SK-N-SH (cell line): ENCODE measurements at regions not wholly inside any gene's neighbourhood (a gene's known extent, or its start where the extent isn't known, plus 50 kb on each side); places are given as distances from the start of the nearest gene placed in this dataset.

ENCODE experiments used
- CTCF ChIA-PET: fragments of 300-600, 350-600 bp; formaldehyde crosslinking; extraction: SDS; loops from one replicate; lab custom pipeline; 2021; lab: Yijun Ruan, JAX
- POLR2A ChIA-PET: fragments of 350-600 bp; sonication (Branson Sonifier 250); formaldehyde crosslinking; extraction: SDS; loops from one replicate; lab custom pipeline; 2020; ENCODE audit warnings: antibody characterized with exemption, inconsistent platforms; lab: Yijun Ruan, JAX
- DNase-seq: peaks from one replicate; pipeline ENCODE4 v3.0.0; 2012
- H2AFZ ChIP-seq: fragments of 200-600 bp; sonication (generic); 2 replicates; pipeline ENCODE4 v1.8.1; 2016; ENCODE audit warnings: antibody characterized with exemption, mild to moderate bottlenecking, low read depth
- H3F3A ChIP-seq: fragments of 200-600 bp; sonication (generic); replicated peaks from 2 replicates; pipeline ENCODE3; 2016; ENCODE audit warnings: antibody characterized with exemption, mild to moderate bottlenecking; ENCODE audit not compliant: insufficient read depth
- H3K27ac ChIP-seq, 2 experiments: fragments of 200-500 bp in 1 of 2; fragments of 200-600 bp in 1 of 2; sonication (Bioruptor generic) in 1 of 2; sonication (generic), shearing (Covaris generic) in 1 of 2; 2 replicates each; pipeline versions ENCODE4 v1.5.1 to v1.6.1; 2014 to 2016; ENCODE audit warnings: low read depth in 2 of 2, inconsistent platforms in 1 of 2, low read length in 1 of 2, mild to moderate bottlenecking in 1 of 2, mixed read lengths in 1 of 2
- H3K27me3 ChIP-seq: fragments of 200-600 bp; sonication (generic), shearing (Covaris generic); 2 replicates; pipeline ENCODE4 v1.6.1; 2016; ENCODE audit warnings: mixed run types; ENCODE audit not compliant: insufficient read depth
- H3K36me3 ChIP-seq, 2 experiments: fragments of 200-500 bp in 1 of 2; fragments of 200-600 bp in 1 of 2; sonication (Bioruptor generic) in 1 of 2; sonication (generic) in 1 of 2; replicated peaks in 1 of 2; 2 replicates each; pipeline versions ENCODE3 to v1.5.1; 2014 to 2016; ENCODE audit warnings: low read length in 1 of 2, mild to moderate bottlenecking in 1 of 2; ENCODE audit not compliant: insufficient read depth in 2 of 2, control insufficient read depth in 1 of 2
- H3K4me1 ChIP-seq, 2 experiments: fragments of 200-500 bp in 1 of 2; fragments of 200-600 bp in 1 of 2; sonication (Bioruptor generic) in 1 of 2; sonication (generic), shearing (Covaris generic) in 1 of 2; 2 replicates each; pipeline versions ENCODE4 v1.5.1 to v1.6.1; 2014 to 2016; ENCODE audit warnings: low read depth in 1 of 2, low read length in 1 of 2, mixed run types in 1 of 2; ENCODE audit not compliant: insufficient read depth in 2 of 2, control insufficient read depth in 1 of 2
- H3K4me2 ChIP-seq: fragments of 200-600 bp; sonication (generic), shearing (Covaris generic); 2 replicates; pipeline ENCODE4 v1.6.1; 2017; ENCODE audit warnings: mixed run types
- H3K4me3 ChIP-seq, 2 experiments: fragments of 200-500 bp in 1 of 2; fragments of 200-600 bp in 1 of 2; sonication (Bioruptor generic) in 1 of 2; sonication (generic), shearing (Covaris generic) in 1 of 2; 2 replicates each; pipeline versions ENCODE4 v1.5.1 to v1.8.1; 2014 to 2016; ENCODE audit warnings: low read depth in 2 of 2, inconsistent platforms in 1 of 2, low read length in 1 of 2, mild to moderate bottlenecking in 1 of 2, mixed read lengths in 1 of 2, moderate library complexity in 1 of 2
- H3K79me2 ChIP-seq: fragments of 200-600 bp; sonication (generic); 2 replicates; pipeline ENCODE4 v1.8.1; 2017; ENCODE audit warnings: mild to moderate bottlenecking; ENCODE audit not compliant: insufficient read depth
- H3K9ac ChIP-seq: fragments of 200-600 bp; sonication (generic); 2 replicates; pipeline ENCODE4 v1.6.1; 2017; ENCODE audit warnings: mixed run types
- H3K9me2 ChIP-seq: fragments of 200-600 bp; sonication (generic); 2 replicates; pipeline ENCODE4 v1.6.1; 2017; ENCODE audit warnings: mixed run types
- H3K9me3 ChIP-seq: fragments of 200-600 bp; sonication (generic); 2 replicates; pipeline ENCODE4 v1.6.1; 2017; ENCODE audit warnings: mixed run types, mild to moderate bottlenecking, moderate library complexity
- H4K20me1 ChIP-seq: fragments of 200-600 bp; sonication (generic); 2 replicates; pipeline ENCODE4 v1.6.1; 2017; ENCODE audit warnings: mild to moderate bottlenecking, mixed run types; ENCODE audit not compliant: insufficient read depth
- IRF3 ChIP-seq: fragments of 150-350 bp; IDR thresholded peaks from 2 replicates; pipeline ENCODE4 v1.6.1; 2016; ENCODE audit warnings: mild to moderate bottlenecking, low read depth, low read length
- JUND ChIP-seq: IDR thresholded peaks from 2 replicates; pipeline ENCODE4 v1.4.0; 2012
- MAX ChIP-seq: IDR thresholded peaks from 2 replicates; pipeline ENCODE4 v1.4.0; 2012; ENCODE audit warnings: low read depth
- MXI1 ChIP-seq: IDR thresholded peaks from 2 replicates; pipeline ENCODE4 v1.6.1; 2012; ENCODE audit warnings: mild to moderate bottlenecking, low read depth, low read length, improper control_type of control experiment
- NRF1 ChIP-seq: IDR thresholded peaks from 2 replicates; pipeline ENCODE4 v1.6.1; 2012; ENCODE audit warnings: low read depth, mild to moderate bottlenecking, low read length
- PBX3 ChIP-seq: IDR thresholded peaks from 2 replicates; pipeline ENCODE4; 2012
- POLR2AphosphoS5 ChIP-seq: IDR thresholded peaks from 2 replicates; pipeline ENCODE4 v1.6.1; 2012; ENCODE audit warnings: low read depth, low read length
- RAD21 ChIP-seq: IDR thresholded peaks from 2 replicates; pipeline ENCODE4 v1.6.1; 2012; ENCODE audit warnings: mild to moderate bottlenecking, low read length
- RFX5 ChIP-seq: IDR thresholded peaks from 2 replicates; pipeline ENCODE4 v1.6.1; 2012; ENCODE audit warnings: mild to moderate bottlenecking, improper control_type of control experiment, low read length
- RXRA ChIP-seq: IDR thresholded peaks from 2 replicates; pipeline ENCODE4 v1.4.0; 2012; ENCODE audit warnings: low read depth, mild to moderate bottlenecking, borderline replicate concordance
- SMC3 ChIP-seq: IDR thresholded peaks from 2 replicates; pipeline ENCODE4 v1.6.1; 2012; ENCODE audit warnings: low read depth, low read length, improper control_type of control experiment
- TEAD4 ChIP-seq: IDR thresholded peaks from 2 replicates; pipeline ENCODE4 v1.4.0; 2012; ENCODE audit warnings: mild to moderate bottlenecking, borderline replicate concordance; ENCODE audit not compliant: insufficient read depth
- ZBTB33 ChIP-seq: IDR thresholded peaks from 2 replicates; pipeline ENCODE4 v1.4.0; 2012; ENCODE audit warnings: low read depth, borderline replicate concordance
- WGBS: methylation state at CpG from one replicate; pipeline ENCODE4 v1.1.6; 2017; ENCODE audit warnings: low lambda C conversion rate; 5-methylcytosine and 5-hydroxymethylcytosine counted together

GRCh38 chr4:187417721-187418120 lies 577.9 kb upstream of the ZFP42 start:
- H3K27ac ChIP-seq: no peak overlapping the region
- H3K9me3 ChIP-seq: no peaks in the 10 kb centered on the region
- H3K36me3 ChIP-seq: no peaks in the 10 kb centered on the region
- H3K27me3 ChIP-seq: no peaks in the 10 kb centered on the region
- no peak overlapping the region for H3K4me3 ChIP-seq
- POLR2A ChIA-PET: no interaction called here
- no peak overlapping the region for H3K4me2 ChIP-seq
- H3K9ac ChIP-seq: no peak overlapping the region
- no peaks in the 10 kb centered on the region for H3K9me2 ChIP-seq
- no peak overlapping the region for H2AFZ ChIP-seq
- TF ChIP-seq ZBTB33: no peak
- no peak for TF ChIP-seq SMC3
- no peak for TF ChIP-seq IRF3
- TF ChIP-seq RFX5: no peak
- TF ChIP-seq PBX3: no peak
- no peak for TF ChIP-seq JUND
- no peak for TF ChIP-seq RXRA
- no peak for TF ChIP-seq RAD21
- TF ChIP-seq MXI1: no peak
- TF ChIP-seq TEAD4: no peak
- no peak for TF ChIP-seq NRF1
- TF ChIP-seq MAX: no peak
- TF ChIP-seq, all 33 proteins: peak for 0
- Histone ChIP-seq H3K79me2 (no peaks in the 10 kb centered on the region), H4K20me1 (no peaks in the 10 kb centered on the region), H3F3A (no peaks in the 10 kb centered on the region), H3K4me1 (no peaks in the 10 kb centered on the region; a peak in 1 of 4 replicates)
- DNase-seq: no peak
- WGBS: 23% methylated on average over 3 of the region's 3 CpGs
- CTCF ChIA-PET: no interaction called here

GRCh38 chr4:187422655-187423054 lies 572.9 kb upstream of the ZFP42 start:
- Histone ChIP-seq H3K27me3 (no peaks in the 10 kb centered on the region; the same call in 1 of the 2 replicates), H3K9ac (no peak overlapping the region), H3K36me3 (no peaks in the 10 kb centered on the region), H3K27ac (no peak overlapping the region), H3F3A (no peaks in the 10 kb centered on the region), H4K20me1 (no peaks in the 10 kb centered on the region), H3K9me3 (no peaks in the 10 kb centered on the region), H3K4me3 (no peak overlapping the region), H3K4me1 (no peaks in the 10 kb centered on the region; a peak in 1 of 4 replicates), H3K4me2 (no peak overlapping the region), H3K79me2 (no peaks in the 10 kb centered on the region), H2AFZ (no peak overlapping the region), H3K9me2 (no peaks in the 10 kb centered on the region)
- 21% methylated on average over 3 of the region's 3 CpGs for WGBS
- ChIA-PET POLR2A (no interaction called here), CTCF (no interaction called here)
- DNase-seq: no peak
- TF ChIP-seq POLR2AphosphoS5: no peak
